ENCODE measurements at regions not wholly inside any gene's neighbourhood (a gene's known extent, or its start where the extent isn't known, plus 50 kb on each side); places are given as distances from the start of the nearest gene placed in this dataset.

DNA sequence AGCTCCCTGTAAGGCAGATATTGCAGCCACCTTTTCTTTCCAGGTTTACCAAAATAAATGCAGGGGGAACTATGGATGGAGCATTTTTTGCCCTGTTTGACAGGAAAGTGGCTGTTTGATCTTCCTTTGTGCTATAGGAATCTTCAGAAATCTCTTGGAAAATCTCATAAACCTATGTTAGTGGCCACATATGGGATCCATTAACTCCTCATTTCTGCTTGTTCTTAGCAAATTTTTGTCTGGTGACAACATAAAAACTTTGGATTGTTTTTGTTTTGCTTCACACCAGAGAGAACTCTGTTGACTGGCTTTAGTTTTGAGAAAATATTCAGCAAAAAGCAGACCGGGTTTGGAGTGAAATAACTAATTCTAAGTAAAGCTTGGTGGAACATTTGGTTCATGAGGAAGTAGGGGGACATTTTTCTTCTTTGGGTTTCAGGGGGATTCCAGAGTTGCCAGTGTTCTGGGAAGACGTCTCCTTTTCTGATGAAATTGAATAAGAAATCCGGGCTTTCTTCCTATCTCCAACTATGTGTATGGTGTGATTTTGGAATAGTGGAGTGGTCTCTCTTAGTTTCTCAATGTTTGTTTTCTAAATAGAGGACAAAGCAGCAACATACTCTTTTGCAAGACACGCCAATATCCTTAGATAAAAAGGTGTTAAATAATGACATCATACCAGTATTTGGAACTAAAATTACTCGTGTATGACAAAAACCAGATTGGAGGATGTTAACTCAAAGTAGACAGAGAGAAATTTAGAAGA lies 174.4 kb downstream of the ICOS start:
- no peaks in the 10 kb centered on the region for H3K27me3 ChIP-seq (ENCODE audit: control insufficient read depth in 1 of 2, insufficient read depth in 2 of 2, low read length in 2 of 2)
- no peak overlapping the region for H3K9ac ChIP-seq (ENCODE audit: low read length)
- H3K36me3 ChIP-seq (ENCODE audit: insufficient read depth, low read length), result no peaks in the 10 kb centered on the region
- no peaks in the 10 kb centered on the region for H3K9me3 ChIP-seq (ENCODE audit: low read length)
- H3K27ac ChIP-seq (ENCODE audit: low read depth, low read length), result peak overlapping the region; percentile 37
- peaks cover 64% of the 10 kb centered on the region for H3K4me1 ChIP-seq (ENCODE audit: insufficient read depth, low read length)
- H3K4me3 ChIP-seq (ENCODE audit: low read depth in 1 of 2, low read length in 2 of 2), result no peak overlapping the region

DNA sequence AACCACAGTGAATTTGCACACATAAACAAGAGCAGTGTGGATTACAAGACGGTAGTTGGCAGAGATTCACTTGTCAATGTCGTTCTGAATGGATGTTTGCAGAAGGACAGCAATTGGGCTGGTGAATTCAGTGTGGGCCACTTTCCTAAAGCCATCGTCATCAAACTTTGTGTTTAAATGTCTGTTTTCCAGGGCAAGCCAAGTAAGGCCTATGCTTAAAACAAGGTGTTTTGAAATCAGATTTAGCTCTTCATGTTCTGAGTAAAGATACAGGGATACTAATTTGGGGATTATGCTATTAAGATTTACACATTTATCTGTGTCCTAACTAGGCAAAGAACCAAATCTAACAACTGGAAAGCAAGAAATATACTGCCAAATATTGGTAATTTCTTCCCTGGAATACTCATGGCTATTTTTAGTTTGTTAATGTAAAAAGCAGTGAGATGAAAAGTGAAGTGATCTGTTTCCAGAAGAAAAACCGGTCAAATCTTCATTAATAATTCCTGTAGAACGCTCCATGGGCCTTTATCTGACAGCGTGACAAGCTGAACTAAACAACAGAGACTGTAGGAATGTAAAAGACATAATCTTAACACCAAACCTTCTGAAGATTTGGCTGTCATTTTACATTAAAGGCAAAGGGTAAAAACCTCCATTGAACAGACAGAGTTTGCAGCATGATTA lies 175.7 kb downstream of the ICOS start:
- H3K4me1 ChIP-seq (ENCODE audit: insufficient read depth, low read length), result peaks cover 70% of the 10 kb centered on the region
- H3K9me3 ChIP-seq (ENCODE audit: low read length), result no peaks in the 10 kb centered on the region
- no peak overlapping the region for H3K4me3 ChIP-seq (ENCODE audit: low read depth in 1 of 2, low read length in 2 of 2)
- H3K27ac ChIP-seq (ENCODE audit: low read depth, low read length), result peak overlapping the region; percentile 37
- H3K9ac ChIP-seq (ENCODE audit: low read length), result no peak overlapping the region
- no peaks in the 10 kb centered on the region for H3K27me3 ChIP-seq (ENCODE audit: control insufficient read depth in 1 of 2, insufficient read depth in 2 of 2, low read length in 2 of 2)
- H3K36me3 ChIP-seq (ENCODE audit: insufficient read depth, low read length), result no peaks in the 10 kb centered on the region

DNA sequence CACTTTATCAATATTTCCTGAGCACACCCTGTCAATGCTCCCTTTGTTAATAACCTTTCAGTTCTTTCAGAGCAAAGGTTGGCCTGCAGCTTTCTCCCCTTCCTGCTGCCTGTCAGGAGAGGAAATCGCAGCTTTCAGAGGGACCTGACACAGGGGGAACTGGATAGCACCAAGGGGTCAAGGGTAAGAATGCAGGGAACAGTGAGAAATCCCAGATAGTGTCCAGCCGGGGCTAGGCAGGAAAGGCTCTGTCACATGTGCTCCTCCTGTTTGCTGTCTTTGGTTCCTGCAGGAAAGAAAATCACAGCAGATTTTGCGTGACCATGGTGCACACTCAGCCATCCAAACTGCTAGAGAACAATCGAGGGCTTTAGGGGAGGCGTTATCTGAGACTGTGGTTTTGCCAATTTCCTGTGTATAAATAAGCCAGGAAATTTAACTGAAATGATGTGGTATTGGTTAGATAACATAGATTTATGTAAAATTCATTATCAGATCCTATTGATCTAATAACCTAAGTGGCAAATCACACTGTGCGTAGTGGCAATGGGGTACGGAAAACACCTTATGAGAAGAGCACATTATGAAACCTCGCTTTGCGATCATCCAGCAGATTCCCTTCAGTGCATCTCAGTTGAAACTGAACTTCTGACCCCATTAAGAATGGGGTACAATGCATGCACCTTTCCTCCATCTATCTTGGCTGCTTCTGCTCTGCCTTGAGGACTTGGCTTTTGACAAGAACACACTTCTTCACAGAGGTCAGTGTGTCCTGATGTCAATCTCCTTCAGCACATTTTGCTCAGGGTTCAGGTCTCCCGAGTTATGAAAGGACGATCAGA lies 178.0 kb downstream of the ICOS start:
- Histone ChIP-seq H3K9me3 (ENCODE audit: low read length) (no peaks in the 10 kb centered on the region), H3K27ac (ENCODE audit: low read depth, low read length) (no peak overlapping the region), H3K4me1 (ENCODE audit: insufficient read depth, low read length) (peaks cover 75% of the 10 kb centered on the region), H3K9ac (ENCODE audit: low read length) (no peak overlapping the region), H3K36me3 (ENCODE audit: insufficient read depth, low read length) (no peaks in the 10 kb centered on the region), H3K4me3 (ENCODE audit: low read depth in 1 of 2, low read length in 2 of 2) (no peak overlapping the region), H3K27me3 (ENCODE audit: control insufficient read depth in 1 of 2, insufficient read depth in 2 of 2, low read length in 2 of 2) (no peaks in the 10 kb centered on the region)

DNA sequence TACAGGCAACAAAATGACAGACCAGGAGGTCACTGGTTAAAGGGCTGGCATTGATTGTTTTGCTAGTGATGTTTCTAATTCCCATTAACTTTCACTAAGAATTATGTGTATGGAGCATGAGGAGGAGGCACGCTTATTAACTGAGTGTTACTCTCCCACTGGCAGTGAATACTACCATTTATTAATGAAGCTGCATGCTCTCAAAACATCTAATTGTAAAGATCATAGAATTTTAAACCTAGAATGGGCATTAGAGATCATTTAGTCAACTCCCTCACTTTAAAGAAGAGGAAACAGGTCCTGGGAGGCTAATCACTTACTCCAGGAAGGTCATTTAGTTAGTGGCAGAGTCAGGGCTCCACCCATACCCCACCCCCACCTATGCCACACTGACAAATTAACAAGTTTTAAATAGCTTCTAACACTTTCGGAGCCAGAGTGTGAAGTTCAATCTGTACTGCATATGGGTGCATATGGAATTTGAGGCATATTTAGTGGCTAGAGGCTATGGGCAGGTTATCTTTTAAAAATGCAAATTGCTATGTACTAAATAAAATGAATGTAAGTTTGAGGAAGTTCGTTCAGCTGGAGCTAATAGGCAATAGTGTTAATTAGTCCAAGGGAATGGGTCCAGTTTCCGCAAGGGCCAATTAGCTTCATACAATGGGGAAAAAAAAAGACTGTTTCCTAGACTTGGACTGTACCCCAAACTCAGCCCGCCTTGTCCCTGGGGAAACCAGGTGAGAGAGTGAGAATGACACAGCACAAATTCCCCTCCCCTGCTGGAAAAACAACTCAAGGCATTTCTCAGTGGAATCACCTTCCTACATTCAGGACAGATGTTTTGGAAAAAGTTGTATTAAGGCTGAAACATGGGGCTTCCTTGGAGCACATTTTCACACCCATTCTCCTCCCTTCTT lies 178.8 kb downstream of the ICOS start:
- Histone ChIP-seq H3K4me1 (ENCODE audit: insufficient read depth, low read length) (peaks cover 67% of the 10 kb centered on the region), H3K27ac (ENCODE audit: low read depth, low read length) (peak overlapping the region; percentile 48), H3K9me3 (ENCODE audit: low read length) (no peaks in the 10 kb centered on the region), H3K36me3 (ENCODE audit: insufficient read depth, low read length) (no peaks in the 10 kb centered on the region), H3K27me3 (ENCODE audit: control insufficient read depth in 1 of 2, insufficient read depth in 2 of 2, low read length in 2 of 2) (no peaks in the 10 kb centered on the region), H3K9ac (ENCODE audit: low read length) (no peak overlapping the region), H3K4me3 (ENCODE audit: low read depth in 1 of 2, low read length in 2 of 2) (no peak overlapping the region)

- Histone ChIP-seq H3K4me1 (ENCODE audit: insufficient read depth, low read length) (peaks cover 58% of the 10 kb centered on the region), H3K9ac (ENCODE audit: low read length) (no peak overlapping the region)
These were observed 179.7 kb downstream of the ICOS start for GRCh38 chr2:204116159-204116792.

DNA sequence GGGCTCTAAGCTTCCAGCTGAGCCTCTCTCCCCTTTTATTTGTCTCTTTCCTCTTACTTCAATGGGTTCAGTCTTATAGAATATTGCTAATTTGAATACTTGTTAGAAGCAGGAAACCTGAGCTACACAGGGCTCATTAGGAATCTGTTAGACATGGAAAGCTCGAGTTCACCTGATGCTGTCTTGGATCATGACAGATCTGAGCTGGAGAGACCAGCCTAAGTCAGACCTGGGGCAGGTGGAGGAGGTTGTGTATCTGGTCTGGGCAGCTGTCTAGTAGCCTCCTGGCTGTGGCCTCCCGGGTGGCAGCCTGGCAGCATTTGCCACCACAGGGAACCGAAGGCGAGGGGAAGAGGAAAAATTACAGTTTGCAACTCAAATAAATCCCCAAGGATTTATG lies 185.9 kb downstream of the ICOS start:
- H3K4me1 ChIP-seq (ENCODE audit: insufficient read depth, low read length), result peaks cover 15% of the 10 kb centered on the region

More at GRCh38 chr2:204116159-204116792, 179.7 kb downstream of the ICOS start:
- Histone ChIP-seq H3K27me3 (ENCODE audit: control insufficient read depth in 1 of 2, insufficient read depth in 2 of 2, low read length in 2 of 2) (no peaks in the 10 kb centered on the region), H3K36me3 (ENCODE audit: insufficient read depth, low read length) (no peaks in the 10 kb centered on the region), H3K27ac (ENCODE audit: low read depth, low read length) (peak overlapping the region; percentile 48), H3K4me3 (ENCODE audit: low read depth in 1 of 2, low read length in 2 of 2) (no peak overlapping the region), H3K9me3 (ENCODE audit: low read length) (no peaks in the 10 kb centered on the region)

DNA sequence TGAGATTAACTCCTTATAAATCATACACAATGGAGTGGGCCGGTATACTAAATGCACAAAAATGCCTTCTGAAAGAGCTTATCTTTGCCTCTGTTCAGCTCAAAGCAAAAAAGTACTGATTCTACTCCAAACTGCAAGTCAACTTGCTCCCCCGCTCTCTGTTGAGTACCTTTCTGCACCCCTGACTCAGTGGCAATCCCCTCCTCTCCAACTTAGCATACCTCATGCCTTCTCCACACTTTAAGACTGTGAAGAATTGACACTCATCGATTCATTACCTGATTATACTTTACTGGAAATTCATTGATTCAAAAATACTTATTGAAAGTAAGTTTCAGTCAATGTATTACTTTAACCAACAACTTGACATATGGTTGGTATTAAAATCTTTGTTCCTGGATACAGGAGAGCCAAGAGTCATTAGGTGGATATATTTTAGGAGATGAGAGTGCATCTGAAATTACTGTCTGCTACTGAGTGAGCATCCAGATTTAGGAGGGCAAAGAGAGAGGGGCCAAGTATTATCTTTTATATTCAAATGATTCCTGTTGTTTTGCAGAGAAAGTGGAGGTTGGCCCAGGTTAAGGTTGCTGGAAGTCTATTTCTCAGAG lies 187.7 kb downstream of the ICOS start:
- Histone ChIP-seq H3K27ac (ENCODE audit: low read depth, low read length) (no peak overlapping the region), H3K4me3 (ENCODE audit: low read depth in 1 of 2, low read length in 2 of 2) (no peak overlapping the region), H3K27me3 (ENCODE audit: control insufficient read depth in 1 of 2, insufficient read depth in 2 of 2, low read length in 2 of 2) (no peaks in the 10 kb centered on the region), H3K9ac (ENCODE audit: low read length) (no peak overlapping the region), H3K9me3 (ENCODE audit: low read length) (no peaks in the 10 kb centered on the region), H3K4me1 (ENCODE audit: insufficient read depth, low read length) (peaks cover 3% of the 10 kb centered on the region), H3K36me3 (ENCODE audit: insufficient read depth, low read length) (no peaks in the 10 kb centered on the region)

More for the DNA sequence above, 185.9 kb downstream of the ICOS start:
- no peaks in the 10 kb centered on the region for H3K36me3 ChIP-seq (ENCODE audit: insufficient read depth, low read length)
- H3K4me3 ChIP-seq (ENCODE audit: low read depth in 1 of 2, low read length in 2 of 2), result no peak overlapping the region
- no peak overlapping the region for H3K27ac ChIP-seq (ENCODE audit: low read depth, low read length)
- H3K9me3 ChIP-seq (ENCODE audit: low read length), result no peaks in the 10 kb centered on the region
- no peak overlapping the region for H3K9ac ChIP-seq (ENCODE audit: low read length)
- no peaks in the 10 kb centered on the region for H3K27me3 ChIP-seq (ENCODE audit: control insufficient read depth in 1 of 2, insufficient read depth in 2 of 2, low read length in 2 of 2)

GRCh38 chr2:204126705-204127104 lies 190.1 kb downstream of the ICOS start:
- no peak overlapping the region for H3K4me3 ChIP-seq (ENCODE audit: low read depth in 1 of 2, low read length in 2 of 2)
- no peak overlapping the region for H3K9ac ChIP-seq (ENCODE audit: low read length)
- H3K4me1 ChIP-seq (ENCODE audit: insufficient read depth, low read length), result no peaks in the 10 kb centered on the region
- no peaks in the 10 kb centered on the region for H3K36me3 ChIP-seq (ENCODE audit: insufficient read depth, low read length)
- H3K27me3 ChIP-seq (ENCODE audit: control insufficient read depth in 1 of 2, insufficient read depth in 2 of 2, low read length in 2 of 2), result no peaks in the 10 kb centered on the region
- no peak overlapping the region for H3K27ac ChIP-seq (ENCODE audit: low read depth, low read length)
- H3K9me3 ChIP-seq (ENCODE audit: low read length), result no peaks in the 10 kb centered on the region

DNA sequence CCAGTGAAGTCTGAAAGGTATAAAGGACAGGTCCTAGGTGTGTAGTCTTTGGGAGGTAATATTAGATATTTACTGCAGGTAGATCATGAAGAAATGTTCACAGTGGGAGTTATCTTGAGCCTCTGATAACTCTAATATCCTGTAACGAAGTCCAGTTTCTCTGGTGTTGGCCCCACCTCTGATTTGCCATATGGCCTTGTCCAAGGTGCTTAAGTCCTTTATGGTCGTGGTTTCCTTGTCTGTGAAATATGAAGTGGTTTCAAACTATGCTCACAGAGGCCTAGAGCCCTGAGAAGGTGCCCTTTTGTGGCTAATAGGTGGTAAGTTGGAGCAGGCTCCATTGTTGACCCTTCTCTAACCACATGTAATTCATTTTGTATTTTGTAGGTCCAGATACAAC lies 190.7 kb downstream of the ICOS start:
- H3K4me3 ChIP-seq (ENCODE audit: low read depth in 1 of 2, low read length in 2 of 2), result no peak overlapping the region
- H3K9ac ChIP-seq (ENCODE audit: low read length), result no peak overlapping the region
- no peaks in the 10 kb centered on the region for H3K4me1 ChIP-seq (ENCODE audit: insufficient read depth, low read length)
- no peaks in the 10 kb centered on the region for H3K36me3 ChIP-seq (ENCODE audit: insufficient read depth, low read length)
- H3K27me3 ChIP-seq (ENCODE audit: control insufficient read depth in 1 of 2, insufficient read depth in 2 of 2, low read length in 2 of 2), result no peaks in the 10 kb centered on the region
- no peak overlapping the region for H3K27ac ChIP-seq (ENCODE audit: low read depth, low read length)
- H3K9me3 ChIP-seq (ENCODE audit: low read length), result no peaks in the 10 kb centered on the region

DNA sequence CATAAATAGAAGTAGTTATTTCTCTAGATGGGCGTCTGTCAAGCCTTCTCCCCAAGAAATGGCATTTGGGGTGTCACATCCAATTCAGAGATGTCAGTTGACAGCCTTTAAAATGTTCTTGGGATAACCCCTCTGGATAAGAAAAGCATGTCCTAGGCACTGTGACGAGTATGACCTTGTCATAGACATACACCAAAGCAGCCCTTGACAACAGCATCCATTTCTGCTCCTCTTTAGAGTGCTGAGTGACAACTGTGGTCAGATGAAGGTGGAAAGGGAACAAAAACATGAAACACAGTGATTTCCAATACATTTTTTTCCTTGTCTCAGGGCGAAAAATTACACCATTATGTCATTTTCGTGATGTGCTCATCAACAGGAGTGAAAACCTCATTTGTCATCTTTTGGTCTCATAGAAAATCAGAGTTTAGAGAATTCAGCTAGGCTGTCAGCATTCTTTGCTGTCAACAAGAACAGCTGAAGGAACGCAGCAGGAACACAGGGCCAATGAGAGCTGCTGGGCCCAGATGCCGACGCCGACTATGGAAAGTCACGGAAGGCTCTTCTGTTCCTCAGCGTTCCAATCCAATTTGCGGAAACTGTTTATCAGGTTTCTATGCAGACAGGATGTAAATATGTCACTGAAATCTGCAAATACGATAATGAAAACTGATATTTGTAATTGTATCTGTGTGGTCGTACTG lies 193.2 kb downstream of the ICOS start:
- Histone ChIP-seq H3K27me3 (ENCODE audit: control insufficient read depth in 1 of 2, insufficient read depth in 2 of 2, low read length in 2 of 2) (no peaks in the 10 kb centered on the region), H3K27ac (ENCODE audit: low read depth, low read length) (no peak overlapping the region), H3K36me3 (ENCODE audit: insufficient read depth, low read length) (no peaks in the 10 kb centered on the region), H3K4me1 (ENCODE audit: insufficient read depth, low read length) (no peaks in the 10 kb centered on the region), H3K9me3 (ENCODE audit: low read length) (no peaks in the 10 kb centered on the region), H3K9ac (ENCODE audit: low read length) (no peak overlapping the region), H3K4me3 (ENCODE audit: low read depth in 1 of 2, low read length in 2 of 2) (no peak overlapping the region)
